ENCODE measurements at regions not wholly inside any gene's neighbourhood (a gene's known extent, or its start where the extent isn't known, plus 50 kb on each side); places are given as distances from the start of the nearest gene placed in this dataset.

- in situ Hi-C loops (cut with MboI; ENCODE audit: low pct_unique_long_range_greater_than_20kb in 2 of 9, low sequenced_read_pairs in 9 of 9, unreplicated experiment in 9 of 9): no loop called here
- Histone ChIP-seq H3K4me1 (replicated peaks in 1 of 2) (no peaks in the 10 kb centered on the region), H3K27ac (no peak overlapping the region), H3K4me3 (no peak overlapping the region)
- ATAC-seq (replicated peaks in 6 of 8): no peak
- WGBS, 10 experiments: 24 to 100% (median 67%) methylated on average over 1 to 8 of the region's 8 CpGs
These were observed 52.4 kb upstream of the GOLGA8J start for GRCh38 chr15:30030345-30030744.

DNA sequence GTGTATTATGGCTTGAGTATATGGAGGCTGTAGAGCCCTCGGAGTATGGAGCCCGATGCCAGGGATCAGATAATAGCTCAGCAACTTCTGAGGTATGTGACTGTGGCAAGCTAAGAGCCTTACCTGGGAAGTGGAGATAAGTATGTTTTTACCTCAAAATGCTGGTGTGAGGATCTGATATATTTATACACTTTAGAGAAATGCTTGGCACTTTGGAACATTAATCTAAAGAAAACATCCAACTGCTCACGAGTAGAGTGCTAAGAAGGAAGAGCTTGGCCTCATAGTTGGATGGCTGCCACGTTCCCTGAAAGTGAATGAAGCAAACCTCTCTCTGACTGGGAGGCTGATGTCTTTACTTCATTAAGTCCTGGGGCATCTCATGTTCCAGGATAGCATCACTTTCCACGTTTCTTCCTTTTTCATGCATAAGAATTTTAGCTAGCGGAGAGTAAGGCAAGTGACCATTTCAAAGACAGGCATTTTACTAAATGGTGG is 58.9 kb upstream of the GOLGA8J start:
- in situ Hi-C loops (cut with MboI; ENCODE audit: low pct_unique_long_range_greater_than_20kb in 2 of 9, low sequenced_read_pairs in 9 of 9, unreplicated experiment in 9 of 9): no loop called here
- WGBS, 10 experiments: 24 to 100% (median 74%) methylated on average over 1 to 6 of the region's 6 CpGs; no CpG with 5 or more reads in 1 of the 10 experiments
- no peak for ATAC-seq (replicated peaks in 6 of 8)

GRCh38 chr15:30010746-30011145 is 72.0 kb upstream of the GOLGA8J start:
- ATAC-seq (replicated peaks in 6 of 8): no peak
- Histone ChIP-seq H3K4me3 (no peak overlapping the region), H3K27ac (no peak overlapping the region), H3K4me1 (replicated peaks in 1 of 2) (no peaks in the 10 kb centered on the region)
- in situ Hi-C loops (cut with MboI; ENCODE audit: low pct_unique_long_range_greater_than_20kb in 2 of 9, low sequenced_read_pairs in 9 of 9, unreplicated experiment in 9 of 9): no loop called here
- 25 to 100% (median 63%) methylated on average over 1 to 2 of the region's 2 CpGs; no CpG with 5 or more reads in 2 of the 10 experiments for WGBS, 10 experiments

More for the DNA sequence above, 58.9 kb upstream of the GOLGA8J start:
- H3K27ac ChIP-seq: no peak overlapping the region
- H3K4me3 ChIP-seq: no peak overlapping the region
- no peaks in the 10 kb centered on the region for H3K4me1 ChIP-seq (replicated peaks in 1 of 2)

- no peak for ATAC-seq (replicated peaks in 6 of 8)
- no peak overlapping the region for H3K4me3 ChIP-seq
- in situ Hi-C loops (cut with MboI; ENCODE audit: low pct_unique_long_range_greater_than_20kb in 2 of 9, low sequenced_read_pairs in 9 of 9, unreplicated experiment in 9 of 9): no loop called here
- 40 to 100% (median 83%) methylated on average over 1 of the region's 1 CpG; no CpG with 5 or more reads in 3 of the 10 experiments for WGBS, 10 experiments
- no peaks in the 10 kb centered on the region for H3K4me1 ChIP-seq (replicated peaks in 1 of 2)
- no peak overlapping the region for H3K27ac ChIP-seq
These were observed 74.6 kb upstream of the GOLGA8J start for GRCh38 chr15:30008156-30008555.

DNA sequence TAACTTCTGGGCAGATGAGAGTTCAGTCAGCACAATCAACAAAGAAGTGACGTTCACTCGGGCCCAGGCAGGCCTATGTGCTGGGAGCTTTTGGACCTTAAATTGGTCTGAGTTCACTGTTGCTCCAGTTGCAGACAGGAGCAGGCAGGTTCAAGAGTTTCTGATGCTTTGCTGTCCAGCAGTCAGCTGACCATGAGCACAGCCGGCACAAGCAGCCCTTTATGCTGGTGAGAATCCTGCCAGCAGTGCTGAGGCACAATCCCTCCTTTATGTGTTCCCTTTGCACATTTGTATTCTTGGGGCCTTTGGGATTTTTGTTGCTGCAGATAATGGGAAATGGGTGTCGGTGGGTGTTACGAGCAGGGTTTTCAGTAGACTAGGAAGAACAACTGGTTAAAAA is 81.2 kb upstream of the GOLGA8J start:
- Histone ChIP-seq H3K4me3 (no peak overlapping the region), H3K27ac (no peak overlapping the region), H3K4me1 (replicated peaks in 1 of 2) (no peaks in the 10 kb centered on the region)
- in situ Hi-C loops (cut with MboI; ENCODE audit: low pct_unique_long_range_greater_than_20kb in 2 of 9, low sequenced_read_pairs in 9 of 9, unreplicated experiment in 9 of 9): no loop called here
- WGBS, 10 experiments: 59 to 85% (median 74%) methylated on average over 3 to 5 of the region's 5 CpGs; no CpG with 5 or more reads in 2 of the 10 experiments
- peak in 5 of 8 experiments; percentile 56 to 88 (median 69) for ATAC-seq (replicated peaks in 6 of 8)

DNA sequence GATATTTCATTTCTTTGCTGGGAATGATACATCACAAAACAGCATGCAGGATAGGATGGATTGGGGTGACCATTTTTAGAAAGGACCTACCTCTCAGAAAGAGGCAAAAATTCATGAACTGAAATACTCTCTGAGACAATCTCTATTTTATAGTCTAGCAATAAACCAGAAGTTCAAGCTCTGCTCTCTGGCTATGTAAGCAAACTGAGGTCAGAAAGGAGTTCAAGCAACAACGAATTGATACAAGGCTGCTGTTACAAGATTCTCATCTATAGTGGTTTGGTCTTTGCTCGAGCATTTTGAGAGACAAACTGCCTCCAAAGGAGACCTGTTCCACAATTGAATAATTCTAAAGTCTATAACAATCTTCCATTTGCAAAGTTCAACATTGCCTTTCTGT is 84.7 kb upstream of the GOLGA8J start:
- no peak for ATAC-seq (replicated peaks in 6 of 8)
- H3K4me1 ChIP-seq (replicated peaks in 1 of 2): no peaks in the 10 kb centered on the region
- H3K27ac ChIP-seq: no peak overlapping the region
- no peak overlapping the region for H3K4me3 ChIP-seq
- 0 to 83% (median 79%) methylated on average over 1 to 2 of the region's 2 CpGs; no CpG with 5 or more reads in 3 of the 10 experiments for WGBS, 10 experiments
- in situ Hi-C loops (cut with MboI; ENCODE audit: low pct_unique_long_range_greater_than_20kb in 2 of 9, low sequenced_read_pairs in 9 of 9, unreplicated experiment in 9 of 9): no loop called here

DNA sequence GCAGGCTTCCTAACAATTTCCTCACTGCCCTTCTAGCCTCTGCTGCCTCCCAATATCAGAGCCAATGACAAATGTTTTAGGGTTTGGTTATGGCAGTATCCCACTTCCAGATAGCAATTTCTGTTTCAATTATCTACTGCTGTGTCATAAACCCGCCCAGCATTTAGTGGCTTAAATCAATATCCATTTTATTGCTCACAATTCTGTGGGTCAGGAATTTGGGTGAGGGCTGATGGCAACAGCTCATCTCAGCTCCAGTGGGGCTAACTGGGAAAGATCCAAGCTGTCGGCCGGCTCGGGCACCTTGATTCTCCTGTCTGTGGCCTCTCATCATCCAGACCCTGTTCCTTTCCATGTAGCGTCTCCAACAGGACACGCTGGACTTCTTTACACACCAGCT is 85.3 kb upstream of the GOLGA8J start:
- Histone ChIP-seq H3K27ac (no peak overlapping the region), H3K4me1 (replicated peaks in 1 of 2) (no peaks in the 10 kb centered on the region), H3K4me3 (no peak overlapping the region)
- WGBS, 10 experiments: 33 to 100% (median 80%) methylated on average over 1 to 4 of the region's 6 CpGs; no CpG with 5 or more reads in 3 of the 10 experiments
- in situ Hi-C loops (cut with MboI; ENCODE audit: low pct_unique_long_range_greater_than_20kb in 2 of 9, low sequenced_read_pairs in 9 of 9, unreplicated experiment in 9 of 9): no loop called here
- ATAC-seq (replicated peaks in 6 of 8): no peak

GRCh38 chr15:29994284-29994683 is 88.5 kb upstream of the GOLGA8J start:
- peaks cover 0 to 14% of the 10 kb centered on the region in 2 donors for H3K4me1 ChIP-seq (replicated peaks in 1 of 2)
- 66 to 100% (median 97%) methylated on average over 1 to 5 of the region's 5 CpGs; no CpG with 5 or more reads in 1 of the 10 experiments for WGBS, 10 experiments

GRCh38 chr15:29990954-29991353 is 91.8 kb upstream of the GOLGA8J start:
- Histone ChIP-seq H3K27ac (no peak overlapping the region), H3K4me1 (replicated peaks in 1 of 2) (peaks cover 0 to 14% of the 10 kb centered on the region in 2 donors), H3K4me3 (no peak overlapping the region)
- ATAC-seq (replicated peaks in 6 of 8): peak in 3 of 8 experiments; percentile 78 to 90 (median 89)
- 0 to 100% (median 69%) methylated on average over 1 to 4 of the region's 4 CpGs for WGBS, 10 experiments
- in situ Hi-C loops (cut with MboI; ENCODE audit: low pct_unique_long_range_greater_than_20kb in 2 of 9, low sequenced_read_pairs in 9 of 9, unreplicated experiment in 9 of 9): no loop called here

More at GRCh38 chr15:29994284-29994683, 88.5 kb upstream of the GOLGA8J start:
- no peak for ATAC-seq (replicated peaks in 6 of 8)
- Histone ChIP-seq H3K4me3 (no peak overlapping the region), H3K27ac (no peak overlapping the region)
- in situ Hi-C loops (cut with MboI; ENCODE audit: low pct_unique_long_range_greater_than_20kb in 2 of 9, low sequenced_read_pairs in 9 of 9, unreplicated experiment in 9 of 9): no loop called here

DNA sequence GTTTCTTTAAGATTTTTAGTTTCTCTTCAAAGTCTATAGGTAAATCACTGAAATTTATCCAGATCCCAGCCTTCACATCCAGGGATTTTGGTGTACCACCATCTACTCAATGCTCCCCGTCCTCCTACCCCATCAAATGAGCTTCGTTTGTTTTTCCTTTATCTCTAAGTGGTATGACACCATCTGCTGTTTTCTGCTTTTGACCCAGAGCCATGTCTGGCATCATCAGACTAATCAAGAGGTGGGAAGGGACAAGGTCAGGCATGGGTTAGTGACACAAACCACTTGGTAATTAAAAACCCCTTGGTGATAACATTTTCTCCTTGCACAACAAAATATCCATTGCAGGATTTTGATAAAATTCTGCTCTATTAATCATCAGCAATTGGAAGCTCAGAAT is 92.7 kb upstream of the GOLGA8J start:
- Histone ChIP-seq H3K4me1 (replicated peaks in 1 of 2) (peaks cover 0 to 14% of the 10 kb centered on the region in 2 donors), H3K4me3 (no peak overlapping the region), H3K27ac (no peak overlapping the region)
- WGBS, 10 experiments: 0 to 83% (median 41%) methylated on average over 1 to 2 of the region's 2 CpGs; no CpG with 5 or more reads in 2 of the 10 experiments
- in situ Hi-C loops (cut with MboI; ENCODE audit: low pct_unique_long_range_greater_than_20kb in 2 of 9, low sequenced_read_pairs in 9 of 9, unreplicated experiment in 9 of 9): no loop called here
- peak in 3 of 8 experiments; percentile 24 to 44 (median 36) for ATAC-seq (replicated peaks in 6 of 8)

DNA sequence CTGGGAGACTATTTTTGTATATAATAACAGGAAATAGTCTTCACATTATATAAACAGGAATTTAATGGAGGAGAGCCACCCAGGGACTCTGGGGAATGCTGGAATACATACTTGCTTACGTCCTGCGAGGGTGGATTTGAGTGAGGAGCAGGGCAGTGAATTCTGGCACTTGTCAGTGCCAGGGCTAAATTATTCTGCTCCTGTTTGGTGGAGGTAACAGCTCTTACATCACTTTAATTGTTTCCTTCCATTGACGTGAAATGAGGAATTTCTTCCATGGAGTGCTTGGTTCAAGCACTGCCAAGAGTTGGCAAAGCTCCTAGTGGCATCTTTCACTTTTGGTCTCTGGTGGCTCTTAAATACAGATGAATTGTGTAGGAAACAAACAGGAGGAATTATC is 94.1 kb upstream of the GOLGA8J start:
- Histone ChIP-seq H3K27ac (no peak overlapping the region), H3K4me3 (no peak overlapping the region), H3K4me1 (replicated peaks in 1 of 2) (peaks cover 0 to 14% of the 10 kb centered on the region in 2 donors)
- in situ Hi-C loops (cut with MboI; ENCODE audit: low pct_unique_long_range_greater_than_20kb in 2 of 9, low sequenced_read_pairs in 9 of 9, unreplicated experiment in 9 of 9): no loop called here
- WGBS, 10 experiments: 0 to 100% (median 80%) methylated on average over 1 to 3 of the region's 3 CpGs; no CpG with 5 or more reads in 1 of the 10 experiments
- no peak for ATAC-seq (replicated peaks in 6 of 8)

DNA sequence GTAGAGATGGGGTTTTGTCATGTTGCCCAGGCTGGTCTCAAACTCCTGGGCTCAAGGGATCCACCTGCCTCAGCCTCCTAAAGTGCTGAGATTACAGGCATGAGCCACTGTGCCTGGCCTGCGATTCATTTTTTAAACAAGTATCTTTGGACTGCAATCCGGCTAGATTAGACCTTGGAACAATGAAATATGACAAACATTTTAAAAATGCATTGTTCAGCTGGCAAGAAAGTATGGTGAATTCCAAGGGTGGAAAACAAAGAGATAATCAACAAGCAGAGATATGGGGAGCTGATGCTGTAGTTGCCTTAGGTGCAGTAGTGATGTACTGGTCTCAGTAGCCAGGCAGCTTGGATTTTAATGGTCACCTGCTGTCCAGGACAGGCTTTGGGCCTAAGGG is 95.8 kb upstream of the GOLGA8J start:
- 20 to 100% (median 98%) methylated on average over 1 to 2 of the region's 2 CpGs; no CpG with 5 or more reads in 6 of the 10 experiments for WGBS, 10 experiments
- H3K27ac ChIP-seq: no peak overlapping the region
- no peak overlapping the region for H3K4me3 ChIP-seq
- H3K4me1 ChIP-seq (replicated peaks in 1 of 2): peaks cover 0 to 14% of the 10 kb centered on the region in 2 donors
- ATAC-seq (replicated peaks in 6 of 8): no peak
- in situ Hi-C loops (cut with MboI; ENCODE audit: low pct_unique_long_range_greater_than_20kb in 2 of 9, low sequenced_read_pairs in 9 of 9, unreplicated experiment in 9 of 9): no loop called here

- H3K27ac ChIP-seq: no peak overlapping the region
- 13 to 91% (median 71%) methylated on average over 2 to 7 of the region's 8 CpGs; no CpG with 5 or more reads in 1 of the 10 experiments for WGBS, 10 experiments
- no peak overlapping the region for H3K4me3 ChIP-seq
- H3K4me1 ChIP-seq (replicated peaks in 1 of 2): no peaks in the 10 kb centered on the region
- ATAC-seq (replicated peaks in 6 of 8): no peak
- in situ Hi-C loops (cut with MboI; ENCODE audit: low pct_unique_long_range_greater_than_20kb in 2 of 9, low sequenced_read_pairs in 9 of 9, unreplicated experiment in 9 of 9): no loop called here
These were observed 104.1 kb upstream of the GOLGA8J start for GRCh38 chr15:29978411-29979382.

Data from motor neuron (in vitro differentiated cells).